HG03520 (cell line): ENCODE measurements at regions not wholly inside any gene's neighbourhood (a gene's known extent, or its start where the extent isn't known, plus 50 kb on each side); places are given as distances from the start of the nearest gene placed in this dataset.
"Not testable (repeated sequence)": the region's sequence is repeated elsewhere in the genome, so short reads cannot be mapped to it uniquely, and the experiment has no call there.

Source experiments
- ATAC-seq: cut with Tn5 transposase; IDR thresholded peaks from one replicate; pipeline ENCODE4 v1.9.1; 2021; ENCODE audit warnings: mild to moderate bottlenecking, moderate library complexity; ENCODE audit not compliant: unreplicated experiment

DNA sequence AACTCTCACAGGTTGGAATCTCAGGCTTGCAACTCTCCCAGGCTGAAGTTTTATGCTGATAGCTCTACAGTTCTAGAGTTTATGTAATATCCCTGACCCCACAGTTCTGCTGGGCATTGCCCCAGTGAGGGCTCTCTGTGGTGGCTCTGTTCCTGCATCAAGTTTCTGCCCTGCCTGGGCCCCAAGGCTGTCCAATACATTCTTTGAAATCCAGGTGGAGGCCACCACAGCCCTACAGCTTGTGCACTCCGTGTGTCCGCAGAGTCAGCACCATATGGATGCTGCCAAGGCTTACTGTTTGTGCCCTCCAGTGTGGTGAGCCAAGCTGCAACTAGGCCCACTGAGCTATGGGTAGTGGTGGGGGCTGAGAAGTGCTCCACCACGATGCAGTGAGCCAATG is 1141.2 kb upstream of the EPHA6 start:
- no peak for ATAC-seq

- no peak for ATAC-seq
Observed at GRCh38 chr3:95705786-95706418, 1108.5 kb upstream of the EPHA6 start.

DNA sequence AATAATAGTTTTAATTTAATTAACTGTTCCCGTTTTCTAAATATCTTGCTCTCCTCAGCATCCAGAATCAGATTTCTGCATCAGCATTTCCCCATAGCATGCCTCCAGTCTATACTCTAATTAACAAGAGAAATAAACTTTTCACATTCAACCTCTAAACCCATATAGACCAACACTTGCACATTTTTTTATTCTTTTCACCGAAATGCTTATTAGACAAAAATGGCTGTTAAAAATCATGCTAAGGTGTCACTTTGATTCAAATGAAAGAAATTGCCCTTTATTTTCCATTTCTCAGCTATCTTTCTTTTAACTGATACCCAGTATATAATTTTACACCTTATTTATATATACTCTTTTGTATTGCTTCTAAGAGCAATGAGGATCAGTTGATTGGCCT is 1107.1 kb upstream of the EPHA6 start:
- no peak for ATAC-seq

GRCh38 chr3:95710684-95711083 is 1103.7 kb upstream of the EPHA6 start:
- no peak for ATAC-seq

- ATAC-seq, result no peak
Observed at GRCh38 chr3:95711789-95712188, 1102.6 kb upstream of the EPHA6 start.

- ATAC-seq, result no peak
Observed at GRCh38 chr3:95715128-95715527, 1099.3 kb upstream of the EPHA6 start.

DNA sequence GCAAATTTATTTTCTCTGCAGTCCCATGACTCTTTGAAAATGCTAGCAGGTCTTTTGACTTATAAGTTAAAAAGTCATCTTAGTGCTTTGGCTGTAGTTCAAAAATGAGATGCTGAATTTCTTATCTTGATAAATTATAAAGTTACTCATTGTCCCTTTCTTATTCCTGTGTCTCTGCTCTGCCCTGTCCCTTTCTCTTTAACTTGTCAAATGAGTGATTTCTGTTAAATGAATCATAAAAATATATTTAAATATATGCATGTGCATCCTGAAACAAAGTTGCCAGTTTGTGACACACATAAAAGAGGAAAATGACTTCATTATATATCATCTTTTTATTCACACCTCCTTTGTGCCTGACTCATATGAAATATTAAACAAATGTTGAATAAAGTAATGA is 1097.3 kb upstream of the EPHA6 start:
- no peak for ATAC-seq

GRCh38 chr3:95718168-95718567 is 1096.2 kb upstream of the EPHA6 start:
- no peak for ATAC-seq

- ATAC-seq, result no peak
Observed at GRCh38 chr3:95719481-95719880, 1094.9 kb upstream of the EPHA6 start.

- peak; percentile 74 for ATAC-seq
Observed at GRCh38 chr3:95721938-95722337, 1092.5 kb upstream of the EPHA6 start.

GRCh38 chr3:95725770-95726169 is 1088.6 kb upstream of the EPHA6 start:
- no peak for ATAC-seq

DNA sequence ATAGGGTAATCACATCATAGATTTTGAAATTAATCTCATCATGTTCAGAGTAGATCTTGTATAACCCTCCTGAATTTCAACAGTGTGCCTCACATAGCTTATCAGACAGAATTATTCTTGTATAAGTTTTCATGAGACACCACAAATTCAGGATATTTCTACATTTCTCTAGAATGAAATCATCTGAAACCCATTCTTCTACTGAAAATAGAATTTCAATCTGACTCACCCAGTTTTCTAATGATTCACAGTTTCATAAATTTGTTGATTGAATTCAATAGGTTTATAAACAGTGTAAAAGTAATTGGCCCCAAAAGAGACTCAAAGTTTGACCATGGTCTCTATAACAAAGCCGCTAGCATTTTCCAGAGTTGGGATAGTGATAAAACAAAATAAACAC is 1082.6 kb upstream of the EPHA6 start:
- no peak for ATAC-seq

DNA sequence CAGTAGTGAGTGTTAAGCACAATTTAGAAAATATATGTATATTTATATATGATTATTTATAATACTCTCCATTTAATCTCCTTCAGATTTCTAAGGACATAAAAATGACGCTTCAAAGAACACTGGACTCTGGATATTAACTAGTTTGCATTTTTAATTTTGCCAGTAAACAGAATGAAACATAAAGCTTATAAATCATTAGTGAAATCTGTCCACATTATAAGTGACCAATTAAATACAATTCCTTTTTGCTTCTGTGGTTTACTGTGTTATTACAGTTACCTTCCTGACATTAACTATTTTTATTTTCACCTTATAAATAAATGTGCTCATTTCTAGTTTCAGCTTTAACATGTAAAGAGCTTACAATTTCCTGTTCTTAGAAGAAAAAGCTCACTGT is 1081.1 kb upstream of the EPHA6 start:
- ATAC-seq, result no peak

DNA sequence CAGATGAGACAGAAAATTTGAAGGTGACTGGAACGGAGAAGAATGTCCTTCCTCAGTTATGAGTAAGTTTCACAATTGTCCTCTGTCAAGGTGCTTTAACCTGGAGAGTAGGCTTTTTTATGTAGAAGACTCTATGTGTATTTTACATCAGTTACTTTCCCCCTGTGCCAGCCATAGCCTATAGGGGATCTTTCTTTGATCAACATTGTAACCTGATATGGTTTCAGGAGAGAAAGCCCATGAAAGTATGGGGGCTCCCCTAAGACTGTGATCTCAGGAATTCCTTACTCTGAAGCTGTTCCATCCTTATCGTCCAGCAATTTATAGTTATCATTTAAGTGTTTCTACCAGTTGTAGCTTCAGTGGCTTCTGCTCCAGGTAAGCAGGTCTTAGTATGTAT is 1076.3 kb upstream of the EPHA6 start:
- no peak for ATAC-seq

DNA sequence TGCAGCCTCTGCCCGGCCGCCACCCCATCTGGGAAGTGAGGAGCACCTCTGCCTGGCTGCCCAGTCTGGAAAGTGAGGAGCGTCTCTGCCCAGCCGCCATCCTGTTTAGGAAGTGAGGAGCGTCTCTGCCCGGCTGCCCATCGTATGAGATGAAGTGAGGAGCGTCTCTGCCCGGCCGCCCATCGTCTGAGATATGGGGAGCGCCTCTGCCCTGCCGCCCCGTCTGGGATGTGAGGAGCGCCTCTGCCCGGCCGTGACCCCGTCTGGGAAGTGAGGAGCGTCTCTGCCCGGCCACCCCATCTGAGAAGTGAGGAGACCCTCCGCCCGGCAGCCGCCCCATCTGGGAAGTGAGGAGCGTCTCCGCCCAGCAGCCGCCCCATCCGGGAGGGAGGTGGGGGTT is 1069.5 kb upstream of the EPHA6 start:
- not testable (repeated sequence) for ATAC-seq

- ATAC-seq, result no peak
Observed at GRCh38 chr3:95750097-95750496, 1064.3 kb upstream of the EPHA6 start.

DNA sequence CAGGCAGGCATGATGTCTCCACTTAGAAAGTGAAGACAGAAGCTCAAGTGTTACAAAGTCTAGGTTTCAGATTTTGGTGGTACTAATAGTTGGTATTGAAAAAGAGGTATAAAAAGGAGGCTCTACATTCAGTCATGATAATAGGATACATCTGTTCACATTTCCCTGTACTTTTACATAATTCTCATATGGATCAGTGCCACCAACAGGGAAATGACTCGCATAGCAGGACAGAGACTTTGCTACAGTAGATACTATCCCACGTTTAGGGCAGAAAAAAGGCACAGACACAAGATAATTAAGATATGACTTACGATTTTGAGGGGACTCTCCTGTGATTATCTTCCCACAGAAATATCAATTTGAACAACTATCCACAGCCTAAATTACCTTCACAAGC is 1062.9 kb upstream of the EPHA6 start:
- ATAC-seq, result no peak

- no peak for ATAC-seq
Observed at GRCh38 chr3:95752199-95752598, 1062.2 kb upstream of the EPHA6 start.

DNA sequence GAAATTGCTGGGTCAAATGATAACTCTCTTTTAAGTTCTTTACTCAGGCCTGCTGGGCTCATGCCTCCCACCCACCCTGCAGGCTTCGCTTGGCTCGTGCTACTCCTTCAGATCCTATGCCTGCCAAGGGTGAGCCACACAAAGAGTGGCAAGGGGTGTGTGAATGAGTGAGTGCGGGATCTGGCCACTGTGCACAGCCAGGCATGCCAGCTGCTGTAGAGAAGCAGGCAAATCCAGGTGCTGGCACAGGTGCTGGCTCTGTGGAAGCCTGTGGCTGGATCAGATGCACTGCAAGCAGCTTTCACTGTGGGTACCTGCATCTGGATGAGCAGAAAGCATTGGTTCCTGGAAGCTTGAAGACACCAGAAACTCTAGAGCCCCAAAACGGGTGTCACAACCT is 1055.7 kb upstream of the EPHA6 start:
- ATAC-seq, result no peak

GRCh38 chr3:95759614-95760301 is 1054.6 kb upstream of the EPHA6 start:
- ATAC-seq, result no peak

GRCh38 chr3:95775486-95776094 is 1038.8 kb upstream of the EPHA6 start:
- no peak for ATAC-seq

DNA sequence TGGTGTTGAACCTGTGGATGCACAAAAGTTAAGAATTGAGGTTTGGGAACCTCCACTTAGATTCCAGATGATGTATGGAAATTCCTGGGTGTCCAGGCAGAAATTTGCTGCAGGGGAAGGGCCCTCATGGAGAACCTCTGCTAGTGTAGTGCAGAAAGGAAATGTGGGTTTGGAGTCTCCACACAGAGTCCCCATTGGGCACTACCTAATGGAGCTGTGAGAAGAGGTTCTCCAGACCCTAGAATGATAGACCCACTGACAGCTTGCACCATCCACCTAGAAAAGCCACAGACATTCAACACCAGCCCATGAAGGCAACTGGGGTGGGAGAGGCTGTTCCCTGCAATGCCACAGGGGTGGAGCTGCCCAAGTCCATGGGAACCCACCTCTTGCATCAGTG is 1032.8 kb upstream of the EPHA6 start:
- ATAC-seq, result no peak
